ENCODE measurements at regions not wholly inside any gene's neighbourhood (a gene's known extent, or its start where the extent isn't known, plus 50 kb on each side); places are given as distances from the start of the nearest gene placed in this dataset.

GRCh38 chr5:54610197-54610944 lies 92.8 kb downstream of the SNX18 start:
- no peak for DNase-seq (ENCODE audit: low read depth)
- no peak overlapping the region for H3K4me3 ChIP-seq (ENCODE audit: low read length)

GRCh38 chr5:54608423-54609085 lies 91.0 kb downstream of the SNX18 start:
- no peak overlapping the region for H3K4me3 ChIP-seq (ENCODE audit: low read length)

More at GRCh38 chr5:54610197-54610944, 92.8 kb downstream of the SNX18 start:
- TF ChIP-seq CTCF (conservative IDR thresholded peaks at IDR 0.05; ENCODE audit: low read depth, low read length): no peak

GRCh38 chr5:54607006-54607405 lies 89.4 kb downstream of the SNX18 start:
- DNase-seq (ENCODE audit: low read depth): no peak
- H3K4me3 ChIP-seq (ENCODE audit: low read length): no peak overlapping the region
- no peak for TF ChIP-seq CTCF (conservative IDR thresholded peaks at IDR 0.05; ENCODE audit: low read depth, low read length)

More at GRCh38 chr5:54608423-54609085, 91.0 kb downstream of the SNX18 start:
- no peak for DNase-seq (ENCODE audit: low read depth)
- no peak for TF ChIP-seq CTCF (conservative IDR thresholded peaks at IDR 0.05; ENCODE audit: low read depth, low read length)

GRCh38 chr5:54603372-54603771 lies 85.8 kb downstream of the SNX18 start:
- TF ChIP-seq CTCF (conservative IDR thresholded peaks at IDR 0.05; ENCODE audit: low read depth, low read length): no peak
- DNase-seq (ENCODE audit: low read depth): no peak

GRCh38 chr5:54602475-54602874 lies 84.9 kb downstream of the SNX18 start:
- TF ChIP-seq CTCF (conservative IDR thresholded peaks at IDR 0.05; ENCODE audit: low read depth, low read length): no peak
- DNase-seq (ENCODE audit: low read depth): no peak
- H3K4me3 ChIP-seq (ENCODE audit: low read length): no peak overlapping the region

More at GRCh38 chr5:54603372-54603771, 85.8 kb downstream of the SNX18 start:
- no peak overlapping the region for H3K4me3 ChIP-seq (ENCODE audit: low read length)

GRCh38 chr5:54601411-54602230 lies 84.1 kb downstream of the SNX18 start:
- DNase-seq (ENCODE audit: low read depth): no peak
- no peak for TF ChIP-seq CTCF (conservative IDR thresholded peaks at IDR 0.05; ENCODE audit: low read depth, low read length)
- no peak overlapping the region for H3K4me3 ChIP-seq (ENCODE audit: low read length)

Measured in retinal pigment epithelial cell (primary cell).